H9 (cell line): ENCODE measurements at regions not wholly inside any gene's neighbourhood (a gene's known extent, or its start where the extent isn't known, plus 50 kb on each side); places are given as distances from the start of the nearest gene placed in this dataset.
A peak's percentile ranks its signal among the peaks of the same experiment; 100 is the strongest.

Experiments used
- DNase-seq: peaks from one replicate; pipeline ENCODE4 v3.0.0-alpha.2; 2017
- H2AFZ ChIP-seq: one replicate; pipeline ENCODE4 v1.6.1; 2013; ENCODE audit warnings: mild to moderate bottlenecking, low read length, control low read depth, moderate library complexity
- H2AK5ac ChIP-seq: 2 replicates; pipeline ENCODE4 v1.6.1; 2013; ENCODE audit warnings: low read length, control low read depth, mixed read lengths; ENCODE audit not compliant: insufficient read length
- H2BK120ac ChIP-seq: one replicate; pipeline ENCODE4 v1.6.1; 2013; ENCODE audit warnings: low read depth, mild to moderate bottlenecking, low read length, control low read depth, inconsistent platforms; ENCODE audit not compliant: poor library complexity, severe bottlenecking
- H2BK12ac ChIP-seq: 2 replicates; pipeline ENCODE4 v1.6.1; 2013; ENCODE audit warnings: low read length, control low read depth, mixed read lengths, low read depth; ENCODE audit not compliant: insufficient read length
- H2BK15ac ChIP-seq: 2 replicates; pipeline ENCODE4 v1.6.1; 2013; ENCODE audit warnings: low read depth, low read length, control low read depth
- H2BK20ac ChIP-seq: one replicate; pipeline ENCODE4 v1.6.1; 2013; ENCODE audit warnings: low read depth, mild to moderate bottlenecking, low read length, control low read depth, inconsistent platforms; ENCODE audit not compliant: poor library complexity, severe bottlenecking
- H2BK5ac ChIP-seq: 2 replicates; pipeline ENCODE4 v1.6.1; 2013; ENCODE audit warnings: low read length, control low read depth, mixed read lengths; ENCODE audit not compliant: insufficient read length
- H3K14ac ChIP-seq: 2 replicates; pipeline ENCODE4 v1.6.1; 2013; ENCODE audit warnings: low read length, control low read depth; ENCODE audit not compliant: insufficient read depth
- H3K18ac ChIP-seq: 2 replicates; pipeline ENCODE4 v1.6.1; 2013; ENCODE audit warnings: low read depth, mild to moderate bottlenecking, mixed read lengths, low read length, control low read depth; ENCODE audit not compliant: insufficient read length
- H3K23ac ChIP-seq: 2 replicates; pipeline ENCODE4 v1.6.1; 2013; ENCODE audit warnings: low read length, control low read depth, mixed read lengths, low read depth; ENCODE audit not compliant: insufficient read length
- H3K23me2 ChIP-seq: 2 replicates; pipeline ENCODE4 v1.6.1; 2013; ENCODE audit warnings: low read depth, mild to moderate bottlenecking, mixed read lengths, low read length, control low read depth; ENCODE audit not compliant: insufficient read length, poor library complexity, severe bottlenecking
- H3K27ac ChIP-seq: 2 replicates; pipeline ENCODE4 v1.5.1; 2013; ENCODE audit warnings: low read length, control low read depth, mixed read lengths, low read depth; ENCODE audit not compliant: insufficient read length
- H3K27me3 ChIP-seq: 2 replicates; pipeline ENCODE4 v1.6.1; 2013; ENCODE audit warnings: low read length, control low read depth, inconsistent platforms; ENCODE audit not compliant: insufficient read depth
- H3K4ac ChIP-seq: 2 replicates; pipeline ENCODE4 v1.6.1; 2013; ENCODE audit warnings: low read depth, mild to moderate bottlenecking, control low read depth, inconsistent platforms, low read length, moderate library complexity
- H3K4me1 ChIP-seq: 2 replicates; pipeline ENCODE4 v1.6.1; 2013; ENCODE audit warnings: low read length, control low read depth, inconsistent platforms; ENCODE audit not compliant: insufficient read depth
- H3K4me2 ChIP-seq: 2 replicates; pipeline ENCODE4 v1.6.1; 2013; ENCODE audit warnings: low read length, control low read depth, mixed read lengths; ENCODE audit not compliant: insufficient read length, insufficient read depth
- H3K56ac ChIP-seq: 2 replicates; pipeline ENCODE4 v1.6.1; 2013; ENCODE audit warnings: low read depth, mild to moderate bottlenecking, mixed read lengths, low read length, control low read depth; ENCODE audit not compliant: insufficient read length
- H3K79me1 ChIP-seq: 2 replicates; pipeline ENCODE4 v1.6.1; 2013; ENCODE audit warnings: low read depth, mild to moderate bottlenecking, moderate library complexity, low read length, control low read depth, inconsistent platforms; ENCODE audit not compliant: insufficient read depth, poor library complexity, severe bottlenecking
- H3K79me2 ChIP-seq: 2 replicates; pipeline ENCODE4 v1.6.1; 2013; ENCODE audit warnings: low read length, control low read depth, inconsistent platforms; ENCODE audit not compliant: insufficient read depth
- H3K9ac ChIP-seq: 2 replicates; pipeline ENCODE4 v1.6.1; 2013; ENCODE audit warnings: low read length, control low read depth, mixed read lengths; ENCODE audit not compliant: insufficient read length; ENCODE audit errors: extremely low read depth
- H3K9me3 ChIP-seq: one replicate; pipeline ENCODE4 v1.6.1; 2013; ENCODE audit warnings: low read depth, low read length, inconsistent platforms; ENCODE audit not compliant: control insufficient read depth
- H3T11ph ChIP-seq: one replicate; pipeline ENCODE4 v1.6.1; 2013; ENCODE audit warnings: mild to moderate bottlenecking, low read length, control low read depth, inconsistent platforms
- H4K20me1 ChIP-seq: one replicate; pipeline ENCODE4 v1.6.1; 2013; ENCODE audit not compliant: control insufficient read depth, insufficient read length, insufficient read depth
- H4K5ac ChIP-seq: 2 replicates; pipeline ENCODE4 v1.6.1; 2013; ENCODE audit warnings: low read depth, mild to moderate bottlenecking, mixed read lengths, low read length, control low read depth; ENCODE audit not compliant: insufficient read length
- H4K8ac ChIP-seq: replicated peaks from 2 replicates; pipeline ENCODE4 v1.6.1; 2013; ENCODE audit warnings: low read length, control low read depth, mixed read lengths, low read depth; ENCODE audit not compliant: insufficient read length
- H4K91ac ChIP-seq: 2 replicates; pipeline ENCODE4 v1.6.1; 2013; ENCODE audit warnings: low read depth, mild to moderate bottlenecking, moderate library complexity, mixed read lengths, low read length, control low read depth; ENCODE audit not compliant: insufficient read length
- H3K27ac Mint-ChIP-seq, 3 experiments: 2 replicates in 2 of 3; 3 replicates in 1 of 3; pipeline ENCODE4 v1.8.0; 2020 to 2021; ENCODE audit warnings: mixed read lengths in 3 of 3, mild to moderate bottlenecking in 1 of 3, moderate library complexity in 1 of 3
- H3K27me3 Mint-ChIP-seq: 2 replicates; pipeline ENCODE4 v1.8.0; 2021; ENCODE audit warnings: low read depth, mild to moderate bottlenecking, moderate library complexity, mixed read lengths
- H3K36me3 Mint-ChIP-seq, 3 experiments: 2 replicates in 2 of 3; 3 replicates in 1 of 3; pipeline ENCODE4 v1.8.0; 2020 to 2021; ENCODE audit warnings: low read depth in 3 of 3, mixed read lengths in 3 of 3; ENCODE audit not compliant: insufficient read depth in 1 of 3
- H3K4me1 Mint-ChIP-seq, 2 experiments: 2 replicates each; pipeline ENCODE4 v1.8.0; 2020; ENCODE audit warnings: mixed read lengths in 2 of 2
- H3K4me3 Mint-ChIP-seq, 2 experiments: 2 replicates in 1 of 2; 3 replicates in 1 of 2; pipeline ENCODE4 v1.8.0; 2020 to 2021; ENCODE audit warnings: mild to moderate bottlenecking in 2 of 2, mixed read lengths in 2 of 2, moderate library complexity in 1 of 2
- H3K9me3 Mint-ChIP-seq, 2 experiments: 2 replicates in 1 of 2; 3 replicates in 1 of 2; pipeline ENCODE4 v1.8.0; 2020; ENCODE audit warnings: mild to moderate bottlenecking in 2 of 2, mixed read lengths in 2 of 2, moderate library complexity in 1 of 2
- CTCF ChIP-seq: fragments of 200-600 bp; sonication (generic); conservative IDR thresholded peaks from 3 replicates; pipeline ENCODE4 v1.8.0; 2021; ENCODE audit warnings: antibody characterized with exemption, mild to moderate bottlenecking
- WGBS: extraction: QIAGEN DNeasy Blood & Tissue Kit; methylation state at CpG from one replicate; pipeline ENCODE4 v1.1.7; 2013; ENCODE audit warnings: missing lambda C conversion rate, low lambda C conversion rate, mixed read lengths; ENCODE audit not compliant: insufficient read length; ENCODE audit errors: extremely low coverage; 5-methylcytosine and 5-hydroxymethylcytosine counted together

GRCh38 chr1:178576841-178577240, 63.9 kb downstream of the TEX35 start:
- peaks cover 6% of the 10 kb centered on the region; the same call in 1 of the 2 replicates for H3K4me1 ChIP-seq
- no peak overlapping the region for H2BK20ac ChIP-seq
- Mint-ChIP-seq H3K9me3 (no peaks in the 10 kb centered on the region), H3K36me3 (no peaks in the 10 kb centered on the region), H3K4me1 (peaks cover 50 to 60% of the 10 kb centered on the region in 2 experiments), H3K4me3 (no peak overlapping the region), H3K27ac (peak overlapping the region in 2 of 3 experiments; percentile 88 to 99; a peak in 2 of 7 replicates), H3K27me3 (0 out of 2 replicates have a peak, but pooled peaks cover 1% of the 10 kb centered on the region)
- no peak for TF ChIP-seq CTCF
- H3K4ac ChIP-seq: no peak overlapping the region
- no peaks in the 10 kb centered on the region for H3K79me2 ChIP-seq
- no peak overlapping the region for H3T11ph ChIP-seq
- H3K56ac ChIP-seq: no peak overlapping the region
- H4K20me1 ChIP-seq: no peaks in the 10 kb centered on the region
- no peak overlapping the region for H4K91ac ChIP-seq
- H3K4me2 ChIP-seq: no peak overlapping the region
- no peak for DNase-seq
- no peak overlapping the region for H2BK120ac ChIP-seq
- no peaks in the 10 kb centered on the region for H3K23me2 ChIP-seq
- H3K27me3 ChIP-seq: no peaks in the 10 kb centered on the region
- no peak overlapping the region for H2BK12ac ChIP-seq
- H3K23ac ChIP-seq: no peak overlapping the region
- H2AK5ac ChIP-seq: no peak overlapping the region
- no peaks in the 10 kb centered on the region for H3K79me1 ChIP-seq
- H4K5ac ChIP-seq: no peak overlapping the region
- H3K14ac ChIP-seq: no peak overlapping the region
- no peak overlapping the region for H2BK15ac ChIP-seq
- no peak overlapping the region for H3K27ac ChIP-seq
- H2BK5ac ChIP-seq: no peak overlapping the region
- H3K18ac ChIP-seq: no peak overlapping the region
- H4K8ac ChIP-seq: no peak overlapping the region
- no peak overlapping the region for H3K9ac ChIP-seq
- H3K9me3 ChIP-seq: no peaks in the 10 kb centered on the region
- WGBS: no CpG with 5 or more reads among the region's 6 CpGs
- no peak overlapping the region for H2AFZ ChIP-seq
